Neutrophil (primary cell): ENCODE measurements at regions not wholly inside any gene's neighbourhood (a gene's known extent, or its start where the extent isn't known, plus 50 kb on each side); places are given as distances from the start of the nearest gene placed in this dataset.
"Not testable (repeated sequence)": the region's sequence is repeated elsewhere in the genome, so short reads cannot be mapped to it uniquely, and the experiment has no call there.

Experiments
- H3K27ac ChIP-seq: fragments of 200-600 bp; sonication (generic); 2 replicates; pipeline ENCODE4 v1.5.1; 2016; ENCODE audit warnings: mild to moderate bottlenecking, moderate library complexity
- H3K27me3 ChIP-seq: fragments of 200-600 bp; sonication (generic); 2 replicates; pipeline ENCODE4 v1.6.0; 2016; ENCODE audit warnings: mild to moderate bottlenecking
- H3K36me3 ChIP-seq: fragments of 200-600 bp; sonication (generic); 2 replicates; pipeline ENCODE4 v1.5.1; 2017
- H3K4me1 ChIP-seq, 2 experiments: fragments of 200-600 bp in 1 of 2; sonication (generic) in 1 of 2; 1 replicate in 1 of 2; 2 replicates in 1 of 2; pipeline versions ENCODE4 v1.5.1 to v1.6.1; 2013 to 2016; ENCODE audit warnings: low read depth in 1 of 2, low read length in 1 of 2, mild to moderate bottlenecking in 1 of 2, moderate library complexity in 1 of 2; ENCODE audit not compliant: control insufficient read depth in 1 of 2, insufficient read depth in 1 of 2
- H3K4me3 ChIP-seq, 2 experiments: fragments of 200-600 bp in 1 of 2; sonication (generic) in 1 of 2; 1 replicate in 1 of 2; 2 replicates in 1 of 2; pipeline ENCODE4 v1.5.1; 2013 to 2016; ENCODE audit warnings: low read depth in 1 of 2, low read length in 1 of 2, mild to moderate bottlenecking in 1 of 2, moderate library complexity in 1 of 2
- H3K9me3 ChIP-seq: fragments of 200-600 bp; sonication (generic); 2 replicates; pipeline ENCODE4 v1.5.1; 2016
- CTCF ChIP-seq: fragments of 200-600 bp; sonication (generic); IDR thresholded peaks from 2 replicates; pipeline ENCODE4 v1.5.1; 2016; ENCODE audit warnings: antibody characterized with exemption

DNA sequence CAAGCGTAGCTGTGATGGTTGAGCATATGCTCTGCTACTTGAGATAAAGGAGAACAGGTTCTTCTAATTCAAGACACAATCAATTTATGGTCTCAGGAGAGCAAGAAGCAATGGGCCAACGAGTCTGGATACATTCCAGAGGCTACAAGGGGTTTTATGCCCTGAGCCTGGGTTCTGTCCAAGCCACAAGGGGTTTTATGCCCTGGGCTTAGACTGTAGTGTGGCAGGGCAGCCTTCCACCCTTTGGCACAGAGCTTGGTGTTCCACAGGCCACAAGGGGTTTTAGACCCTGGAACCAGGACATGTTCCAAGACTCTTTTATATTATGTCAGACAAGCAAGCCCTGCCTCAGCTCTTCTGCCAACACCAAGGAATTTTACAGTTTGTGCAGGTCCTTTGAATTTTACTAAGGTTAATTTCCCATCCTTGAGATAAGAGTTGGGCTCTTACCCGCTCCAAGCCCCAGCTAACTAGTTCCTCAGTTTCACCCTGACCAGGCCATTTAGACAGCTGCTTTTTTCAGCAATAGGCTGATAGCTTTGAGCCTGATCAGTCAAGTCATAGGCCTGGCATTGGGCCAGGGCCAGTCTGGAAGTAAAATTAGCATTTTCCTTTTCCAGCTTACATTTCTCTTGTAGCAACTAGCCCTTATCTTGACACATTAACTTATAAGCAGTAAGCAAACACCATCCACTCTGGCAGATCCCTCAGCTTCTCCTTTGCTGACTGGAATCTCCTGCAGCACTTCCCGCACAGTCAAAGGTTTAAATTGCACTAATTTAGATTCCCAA is 95.0 kb downstream of the ZNF737 start:
- Histone ChIP-seq H3K4me3 (no peak overlapping the region), H3K9me3 (peaks cover 10% of the 10 kb centered on the region), H3K27ac (no peak overlapping the region), H3K36me3 (no peaks in the 10 kb centered on the region), H3K4me1 (no peaks in the 10 kb centered on the region), H3K27me3 (no peaks in the 10 kb centered on the region)
- no peak for TF ChIP-seq CTCF

DNA sequence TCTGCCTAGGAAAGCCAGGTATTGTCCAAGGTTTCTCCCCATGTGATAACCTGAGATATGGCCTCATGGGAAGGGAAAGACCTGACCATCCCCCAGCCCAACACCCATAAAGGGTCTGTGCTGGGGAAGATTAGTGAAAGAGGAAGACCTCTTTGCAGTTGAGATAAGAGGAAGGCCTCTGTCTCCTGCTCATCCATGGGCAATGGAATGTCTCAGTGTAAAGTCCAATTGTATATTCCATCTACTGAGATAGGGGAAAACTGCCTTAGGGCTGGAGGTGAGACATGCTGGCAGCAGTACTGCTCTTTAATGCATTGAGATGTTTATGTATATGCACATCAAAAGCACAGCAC is 99.0 kb downstream of the ZNF737 start:
- not testable (repeated sequence) for H3K27me3 ChIP-seq, H3K36me3 ChIP-seq, H3K4me1 ChIP-seq, H3K27ac ChIP-seq, H3K9me3 ChIP-seq, H3K4me3 ChIP-seq

GRCh38 chr19:20465922-20466637 is 99.5 kb downstream of the ZNF737 start:
- not testable (repeated sequence) for H3K36me3 ChIP-seq, H3K27ac ChIP-seq, H3K4me3 ChIP-seq, H3K27me3 ChIP-seq, H3K4me1 ChIP-seq, H3K9me3 ChIP-seq

DNA sequence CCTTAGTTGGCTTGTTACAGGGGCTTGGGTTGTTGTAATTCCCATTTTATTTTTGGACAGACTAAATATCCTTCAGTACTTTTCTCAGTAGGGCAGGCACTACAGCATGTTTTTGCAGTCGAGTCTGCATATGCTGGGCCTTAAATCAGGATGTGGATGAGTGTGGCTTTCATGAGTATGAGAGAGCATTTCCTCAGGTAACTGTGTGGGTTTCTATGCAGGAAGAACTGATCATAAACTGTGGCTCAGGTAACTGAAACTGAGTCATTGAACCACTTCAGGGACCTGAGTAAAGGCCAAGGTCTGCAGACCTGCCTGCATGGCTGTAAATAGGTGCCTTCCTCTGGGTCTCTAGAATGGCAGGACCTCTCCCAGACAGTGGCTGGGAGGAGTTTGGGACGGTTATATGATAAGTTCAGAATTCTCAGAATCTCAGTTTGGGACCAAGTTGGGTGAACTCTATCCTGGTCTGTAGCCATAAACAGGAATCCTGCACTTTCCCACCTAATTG is 112.1 kb downstream of the ZNF737 start:
- Histone ChIP-seq H3K4me3 (no peak overlapping the region), H3K27ac (no peak overlapping the region), H3K36me3 (no peaks in the 10 kb centered on the region), H3K9me3 (peaks cover 3% of the 10 kb centered on the region), H3K4me1 (no peaks in the 10 kb centered on the region), H3K27me3 (no peaks in the 10 kb centered on the region)
- no peak for TF ChIP-seq CTCF

GRCh38 chr19:20444202-20444885 is 121.2 kb downstream of the ZNF737 start:
- Histone ChIP-seq H3K4me1 (no peaks in the 10 kb centered on the region), H3K27ac (no peak overlapping the region), H3K27me3 (no peaks in the 10 kb centered on the region), H3K9me3 (peaks cover 5% of the 10 kb centered on the region), H3K4me3 (no peak overlapping the region), H3K36me3 (no peaks in the 10 kb centered on the region)
- no peak for TF ChIP-seq CTCF

DNA sequence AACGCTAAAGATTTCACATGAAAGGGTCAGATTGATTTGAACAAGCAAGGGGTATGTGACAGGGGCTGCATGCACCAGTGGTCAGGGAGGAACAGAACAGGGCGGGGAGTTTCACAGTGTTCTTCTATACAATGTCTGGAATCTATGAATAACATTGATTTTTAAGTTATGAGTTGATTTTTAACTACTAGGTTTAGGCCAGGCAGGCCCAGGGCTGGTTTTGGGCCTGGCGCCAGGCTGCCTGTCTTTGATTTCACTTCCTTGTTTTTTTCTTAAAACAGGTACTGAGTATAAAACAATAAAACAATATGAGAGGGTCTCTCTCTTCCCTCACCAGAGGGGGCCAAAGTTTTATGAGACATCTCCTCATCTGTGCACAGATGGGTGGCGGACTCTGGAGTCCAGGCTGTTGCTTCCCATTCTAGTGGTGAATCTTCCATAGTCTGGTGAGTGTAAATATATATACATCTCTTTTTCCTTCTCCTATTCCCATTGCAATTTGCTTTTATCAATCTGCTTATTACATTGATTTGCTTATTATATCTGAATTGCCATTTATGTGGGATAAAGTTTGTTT is 133.2 kb downstream of the ZNF737 start:
- not testable (repeated sequence) for H3K9me3 ChIP-seq, H3K27ac ChIP-seq

More for the DNA sequence above, 133.2 kb downstream of the ZNF737 start:
- H3K4me3 ChIP-seq, H3K27me3 ChIP-seq, H3K36me3 ChIP-seq, H3K4me1 ChIP-seq: not testable (repeated sequence)
